HUDEP-2 (cell line): ENCODE measurements at regions not wholly inside any gene's neighbourhood (a gene's known extent, or its start where the extent isn't known, plus 50 kb on each side); places are given as distances from the start of the nearest gene placed in this dataset.

Experiments used
- DNase-seq, 76 experiments: peaks; one replicate each; lab custom pipeline; 2025; ENCODE audit not compliant: unreplicated experiment in 76 of 76; lab: John Stamatoyannopoulos, UW

GRCh38 chr4:162659716-162660115 lies 495.9 kb upstream of the FSTL5 start:
- DNase-seq = no peak

GRCh38 chr4:162657966-162658365 lies 494.2 kb upstream of the FSTL5 start:
- no peak for DNase-seq

GRCh38 chr4:162650166-162650565 lies 486.4 kb upstream of the FSTL5 start:
- DNase-seq = no peak

- no peak for DNase-seq
Observed at GRCh38 chr4:162645381-162645780, 481.6 kb upstream of the FSTL5 start.

GRCh38 chr4:162644346-162644745 lies 480.5 kb upstream of the FSTL5 start:
- DNase-seq = no peak

GRCh38 chr4:162640152-162640551 lies 476.4 kb upstream of the FSTL5 start:
- DNase-seq = no peak

GRCh38 chr4:162634390-162634789 lies 470.6 kb upstream of the FSTL5 start:
- no peak for DNase-seq

- no peak for DNase-seq
Observed at GRCh38 chr4:162622664-162623063, 458.9 kb upstream of the FSTL5 start.

- no peak for DNase-seq
Observed at GRCh38 chr4:162610116-162610515, 446.3 kb upstream of the FSTL5 start.

- DNase-seq = no peak
Observed at GRCh38 chr4:162586266-162586665, 422.5 kb upstream of the FSTL5 start.

- DNase-seq = no peak
Observed at GRCh38 chr4:162582180-162582579, 418.4 kb upstream of the FSTL5 start.

GRCh38 chr4:162565730-162566129 lies 401.9 kb upstream of the FSTL5 start:
- DNase-seq = no peak

GRCh38 chr4:162560073-162560472 lies 396.3 kb upstream of the FSTL5 start:
- DNase-seq = no peak

- no peak for DNase-seq
Observed at GRCh38 chr4:162557516-162558106, 393.8 kb upstream of the FSTL5 start.

- no peak for DNase-seq
Observed at GRCh38 chr4:162535121-162535520, 371.3 kb upstream of the FSTL5 start.

GRCh38 chr4:162523171-162523570 lies 359.4 kb upstream of the FSTL5 start:
- no peak for DNase-seq

- no peak for DNase-seq
Observed at GRCh38 chr4:162522724-162523123, 358.9 kb upstream of the FSTL5 start.

- DNase-seq = no peak
Observed at GRCh38 chr4:162510937-162511336, 347.1 kb upstream of the FSTL5 start.

GRCh38 chr4:162510115-162510514 lies 346.3 kb upstream of the FSTL5 start:
- DNase-seq = no peak

GRCh38 chr4:162509333-162509732 lies 345.5 kb upstream of the FSTL5 start:
- DNase-seq = no peak

GRCh38 chr4:162506253-162506652 lies 342.5 kb upstream of the FSTL5 start:
- no peak for DNase-seq

- no peak for DNase-seq
Observed at GRCh38 chr4:162503868-162504267, 340.1 kb upstream of the FSTL5 start.

- no peak for DNase-seq
Observed at GRCh38 chr4:162502109-162502508, 338.3 kb upstream of the FSTL5 start.
